T-helper 17 cell (primary cell): ENCODE measurements at regions not wholly inside any gene's neighbourhood (a gene's known extent, or its start where the extent isn't known, plus 50 kb on each side); places are given as distances from the start of the nearest gene placed in this dataset.

Source experiments
- ATAC-seq: fragments of 150-1000 bp; cut with Tn5 transposase; 2 replicates; pipeline ENCODE4 v1.10.0; 2021; ENCODE audit warnings: mild to moderate bottlenecking, moderate library complexity
- DNase-seq, 3 donors: peaks; one replicate each; pipeline versions ENCODE4 v3.0.0 to v3.0.0-alpha.2; 2020 to 2021
- H3K9me3 ChIP-seq: one replicate; pipeline ENCODE4 v1.7.0; 2013; ENCODE audit warnings: low read length, mild to moderate bottlenecking; ENCODE audit not compliant: control insufficient read depth, poor library complexity, severe bottlenecking
- H3K27ac Mint-ChIP-seq: one replicate; pipeline ENCODE4 v1.8.0; 2022; ENCODE audit warnings: mild to moderate bottlenecking, moderate library complexity, mixed read lengths
- H3K27me3 Mint-ChIP-seq: one replicate; pipeline ENCODE4 v1.8.0; 2022; ENCODE audit warnings: mixed read lengths
- H3K36me3 Mint-ChIP-seq: one replicate; pipeline ENCODE4 v1.8.0; 2022; ENCODE audit warnings: low read depth, mixed read lengths
- H3K4me1 Mint-ChIP-seq: one replicate; pipeline ENCODE4 v1.8.0; 2022; ENCODE audit warnings: mild to moderate bottlenecking, mixed read lengths
- H3K4me3 Mint-ChIP-seq: one replicate; pipeline ENCODE4 v1.8.0; 2022; ENCODE audit warnings: mild to moderate bottlenecking, moderate library complexity, mixed read lengths

DNA sequence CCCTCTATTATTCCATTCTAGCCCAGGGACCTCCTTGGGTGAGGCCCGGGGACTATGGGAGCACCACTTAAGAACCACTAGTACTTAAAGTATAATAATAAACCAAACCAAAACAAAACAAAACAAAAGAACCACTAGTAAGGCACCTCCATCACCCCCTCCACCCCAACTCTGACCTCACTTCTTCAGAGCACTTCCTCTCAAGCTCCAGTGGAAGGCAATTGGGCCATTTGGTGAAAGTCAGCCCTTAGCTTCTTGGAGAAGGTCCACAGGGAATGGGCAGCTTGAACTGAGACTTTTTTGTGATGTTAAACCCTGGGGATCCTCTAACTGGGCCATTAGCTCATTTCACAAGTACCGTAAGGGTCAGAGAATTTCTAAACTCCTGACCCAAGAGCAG lies 237.3 kb downstream of the RHOU start:
- Mint-ChIP-seq H3K4me1 (peaks cover 1% of the 10 kb centered on the region), H3K4me3 (no peak overlapping the region), H3K36me3 (no peaks in the 10 kb centered on the region), H3K27ac (no peak overlapping the region), H3K27me3 (peaks cover 11% of the 10 kb centered on the region)
- ATAC-seq (no peak), DNase-seq (no peak)
- H3K9me3 ChIP-seq: no peaks in the 10 kb centered on the region

DNA sequence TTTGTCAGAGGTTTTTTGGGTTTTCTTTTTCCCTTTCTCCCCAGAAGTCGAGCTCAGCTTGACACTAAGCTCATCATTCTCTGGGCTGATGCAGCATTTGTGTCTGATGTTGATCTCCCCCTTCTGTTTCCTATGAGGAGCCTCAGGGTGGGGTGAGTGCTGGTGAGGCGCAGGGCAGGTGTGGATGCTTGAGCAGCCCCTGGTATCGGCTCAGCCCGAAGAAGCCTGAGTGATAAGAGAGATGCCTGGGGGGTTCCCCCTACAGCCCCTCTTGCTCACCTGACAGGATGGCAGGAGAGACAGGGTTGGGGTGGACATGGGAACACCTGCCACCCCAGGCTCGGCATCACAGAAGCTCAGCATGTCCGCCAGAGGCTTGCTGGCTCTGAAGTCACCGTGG lies 239.0 kb downstream of the RHOU start:
- H3K27me3 Mint-ChIP-seq: peaks cover 11% of the 10 kb centered on the region
- H3K9me3 ChIP-seq: no peaks in the 10 kb centered on the region
- no peak for ATAC-seq
- peaks cover 5% of the 10 kb centered on the region for H3K4me1 Mint-ChIP-seq
- no peak overlapping the region for H3K27ac Mint-ChIP-seq
- H3K4me3 Mint-ChIP-seq: no peak overlapping the region
- peaks cover 3% of the 10 kb centered on the region for H3K36me3 Mint-ChIP-seq
- DNase-seq: no peak

GRCh38 chr1:228975238-228975907 lies 240.1 kb downstream of the RHOU start:
- Mint-ChIP-seq H3K27ac (no peak overlapping the region), H3K4me1 (peaks cover 10% of the 10 kb centered on the region), H3K27me3 (peaks cover 11% of the 10 kb centered on the region), H3K4me3 (no peak overlapping the region), H3K36me3 (peaks cover 8% of the 10 kb centered on the region)
- ATAC-seq (no peak), DNase-seq (no peak)
- H3K9me3 ChIP-seq: no peaks in the 10 kb centered on the region

DNA sequence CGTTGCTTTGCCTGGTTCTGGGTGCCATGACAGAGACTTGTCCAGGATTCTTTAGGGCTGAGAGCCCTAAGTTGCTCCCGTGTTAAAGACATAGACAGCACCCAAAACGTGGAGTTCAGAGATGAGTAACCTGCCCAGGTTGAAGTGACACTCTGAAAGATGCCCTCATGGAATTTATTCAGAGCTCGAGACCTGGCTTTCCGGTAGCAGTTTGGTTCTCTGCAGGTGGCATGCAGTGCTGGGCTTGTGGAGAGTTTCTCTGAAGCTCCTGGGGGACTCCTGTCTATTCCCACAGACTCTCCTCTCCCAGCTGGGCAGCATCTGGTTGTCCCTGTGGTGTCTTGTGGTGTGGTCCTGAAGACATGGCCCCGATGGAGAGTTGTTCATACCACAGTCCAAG lies 241.0 kb downstream of the RHOU start:
- H3K27me3 Mint-ChIP-seq: peaks cover 11% of the 10 kb centered on the region
- ATAC-seq: no peak
- no peak for DNase-seq
- H3K4me3 Mint-ChIP-seq: no peak overlapping the region
- H3K36me3 Mint-ChIP-seq: peaks cover 8% of the 10 kb centered on the region
- H3K27ac Mint-ChIP-seq: no peak overlapping the region
- H3K4me1 Mint-ChIP-seq: peaks cover 13% of the 10 kb centered on the region
- H3K9me3 ChIP-seq: no peaks in the 10 kb centered on the region

DNA sequence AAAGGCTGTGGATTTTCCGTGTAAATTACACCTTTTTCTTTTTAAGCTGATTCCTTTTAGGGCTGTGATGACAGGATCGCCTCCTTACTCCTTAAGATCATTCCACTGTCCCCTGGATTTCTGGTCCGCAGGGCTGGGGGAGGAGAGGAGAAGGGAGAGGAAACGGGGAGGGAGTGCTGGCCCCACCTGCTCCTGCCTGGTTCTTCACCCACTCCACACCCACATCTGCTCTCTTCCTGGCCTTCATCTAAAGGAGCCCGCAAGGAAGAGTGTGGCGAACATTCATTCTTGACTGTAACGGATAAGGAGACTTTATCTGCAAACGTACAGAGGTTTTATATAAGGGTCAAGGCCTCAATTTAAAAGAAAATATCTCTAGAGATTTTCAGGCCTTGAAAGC lies 242.0 kb downstream of the RHOU start:
- Mint-ChIP-seq H3K4me1 (peaks cover 13% of the 10 kb centered on the region), H3K4me3 (no peak overlapping the region), H3K27ac (no peak overlapping the region), H3K36me3 (peaks cover 8% of the 10 kb centered on the region), H3K27me3 (peaks cover 11% of the 10 kb centered on the region)
- DNase-seq (no peak), ATAC-seq (no peak)
- no peaks in the 10 kb centered on the region for H3K9me3 ChIP-seq

DNA sequence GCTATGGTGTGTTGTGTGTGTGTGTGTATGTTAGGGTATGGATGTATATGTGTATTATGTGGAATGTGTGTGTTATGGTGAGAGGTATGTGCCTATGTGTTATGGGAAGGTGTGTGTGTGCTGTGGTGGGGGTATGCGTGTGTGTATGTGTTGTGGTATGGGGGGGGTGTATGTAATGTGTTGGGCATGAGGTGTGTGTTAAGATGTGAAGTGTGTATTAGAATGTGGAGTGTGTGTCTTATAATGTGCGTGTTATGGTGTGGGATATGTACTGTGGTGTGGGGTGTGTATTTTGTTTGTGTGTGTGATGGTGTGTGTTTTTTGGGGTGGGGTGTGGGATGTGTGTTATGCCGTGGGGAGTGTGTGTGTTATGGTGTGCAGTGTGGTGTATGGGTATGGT lies 242.5 kb downstream of the RHOU start:
- Mint-ChIP-seq H3K27me3 (peaks cover 11% of the 10 kb centered on the region), H3K4me3 (no peak overlapping the region), H3K36me3 (peaks cover 8% of the 10 kb centered on the region), H3K27ac (no peak overlapping the region), H3K4me1 (peaks cover 13% of the 10 kb centered on the region)
- ATAC-seq (no peak), DNase-seq (no peak)
- H3K9me3 ChIP-seq: no peaks in the 10 kb centered on the region

DNA sequence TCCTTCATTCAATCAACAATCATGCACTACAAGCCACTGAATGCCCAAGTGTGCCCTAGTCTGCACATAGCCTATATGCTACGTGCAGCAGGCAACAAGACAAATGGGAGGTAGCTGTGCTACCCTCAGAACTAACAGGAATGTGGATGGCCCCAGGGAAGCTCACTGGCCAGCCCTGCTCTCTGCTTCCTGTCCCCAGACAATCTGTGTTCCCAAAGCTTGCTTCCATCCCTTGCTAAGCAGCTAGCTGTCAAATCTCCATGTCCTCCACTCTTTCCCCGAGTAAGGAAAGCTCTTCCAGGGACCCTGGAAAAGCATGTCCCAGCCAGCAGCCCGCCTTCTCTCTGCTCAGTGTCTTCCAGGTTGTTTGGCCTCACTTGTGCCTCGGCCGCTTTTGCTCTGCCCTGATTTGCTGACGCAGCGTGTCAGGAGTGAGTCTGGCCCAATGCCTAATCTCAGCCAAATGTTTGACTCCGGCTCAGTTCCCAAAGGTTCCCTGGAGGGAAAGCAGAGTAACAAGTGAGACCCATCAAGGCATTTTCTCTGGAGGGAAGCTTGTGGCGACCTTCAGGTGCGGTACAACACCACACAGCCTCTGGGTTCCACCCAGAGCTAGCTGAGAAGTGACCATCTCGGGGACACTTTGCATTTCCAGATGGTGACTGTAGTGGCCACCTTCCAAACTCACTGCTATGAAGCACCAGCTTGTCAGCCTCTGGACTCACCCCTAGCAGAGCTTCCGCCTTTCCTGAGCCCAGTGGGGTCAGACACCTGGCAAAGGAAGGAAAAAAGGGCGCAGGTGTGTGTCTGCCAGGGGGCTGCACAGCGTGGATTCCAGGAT lies 243.4 kb downstream of the RHOU start:
- Mint-ChIP-seq H3K4me3 (no peak overlapping the region), H3K27ac (no peak overlapping the region), H3K36me3 (peaks cover 8% of the 10 kb centered on the region), H3K4me1 (peaks cover 13% of the 10 kb centered on the region), H3K27me3 (peaks cover 11% of the 10 kb centered on the region)
- DNase-seq (no peak), ATAC-seq (no peak)
- no peaks in the 10 kb centered on the region for H3K9me3 ChIP-seq

- H3K27ac Mint-ChIP-seq: no peak overlapping the region
- no peaks in the 10 kb centered on the region for H3K9me3 ChIP-seq
- no peak overlapping the region for H3K4me3 Mint-ChIP-seq
- ATAC-seq: no peak
- DNase-seq: no peak
- peaks cover 11% of the 10 kb centered on the region for H3K27me3 Mint-ChIP-seq
- peaks cover 8% of the 10 kb centered on the region for H3K36me3 Mint-ChIP-seq
- H3K4me1 Mint-ChIP-seq: peaks cover 13% of the 10 kb centered on the region
These were observed 244.0 kb downstream of the RHOU start for GRCh38 chr1:228979325-228979699.

DNA sequence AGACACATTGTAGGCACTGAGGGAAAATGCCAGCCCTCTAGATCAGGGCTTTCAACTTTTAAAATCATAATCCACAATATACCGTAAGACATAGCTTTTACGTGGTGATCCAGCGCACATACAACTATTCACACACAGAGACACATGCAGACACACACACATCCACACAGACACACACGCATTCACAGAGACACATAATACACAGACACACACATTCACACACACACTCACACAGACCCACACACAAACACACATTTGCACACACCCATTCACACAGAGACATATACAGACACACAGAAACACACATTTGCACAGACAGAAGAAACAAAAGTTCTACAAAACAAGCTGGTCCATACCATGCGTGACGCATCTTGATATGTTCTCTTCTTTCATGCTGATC lies 244.5 kb downstream of the RHOU start:
- no peak overlapping the region for H3K4me3 Mint-ChIP-seq
- no peaks in the 10 kb centered on the region for H3K9me3 ChIP-seq
- no peak for DNase-seq
- peaks cover 11% of the 10 kb centered on the region for H3K27me3 Mint-ChIP-seq
- no peak overlapping the region for H3K27ac Mint-ChIP-seq
- peaks cover 13% of the 10 kb centered on the region for H3K4me1 Mint-ChIP-seq
- H3K36me3 Mint-ChIP-seq: peaks cover 8% of the 10 kb centered on the region
- no peak for ATAC-seq

GRCh38 chr1:228980232-228980937 lies 245.1 kb downstream of the RHOU start:
- DNase-seq: no peak
- H3K27me3 Mint-ChIP-seq: peaks cover 11% of the 10 kb centered on the region
- no peaks in the 10 kb centered on the region for H3K9me3 ChIP-seq
- H3K4me3 Mint-ChIP-seq: no peak overlapping the region
- ATAC-seq: no peak
- H3K36me3 Mint-ChIP-seq: peaks cover 8% of the 10 kb centered on the region
- H3K4me1 Mint-ChIP-seq: peaks cover 13% of the 10 kb centered on the region
- H3K27ac Mint-ChIP-seq: no peak overlapping the region

- H3K9me3 ChIP-seq: no peaks in the 10 kb centered on the region
- H3K36me3 Mint-ChIP-seq: peaks cover 8% of the 10 kb centered on the region
- DNase-seq (no peak), ATAC-seq (no peak)
- peaks cover 11% of the 10 kb centered on the region for H3K4me1 Mint-ChIP-seq
- peaks cover 6% of the 10 kb centered on the region for H3K27me3 Mint-ChIP-seq
- H3K27ac Mint-ChIP-seq: no peak overlapping the region
- H3K4me3 Mint-ChIP-seq: no peak overlapping the region
These were observed 247.4 kb downstream of the RHOU start for GRCh38 chr1:228982637-228983036.

DNA sequence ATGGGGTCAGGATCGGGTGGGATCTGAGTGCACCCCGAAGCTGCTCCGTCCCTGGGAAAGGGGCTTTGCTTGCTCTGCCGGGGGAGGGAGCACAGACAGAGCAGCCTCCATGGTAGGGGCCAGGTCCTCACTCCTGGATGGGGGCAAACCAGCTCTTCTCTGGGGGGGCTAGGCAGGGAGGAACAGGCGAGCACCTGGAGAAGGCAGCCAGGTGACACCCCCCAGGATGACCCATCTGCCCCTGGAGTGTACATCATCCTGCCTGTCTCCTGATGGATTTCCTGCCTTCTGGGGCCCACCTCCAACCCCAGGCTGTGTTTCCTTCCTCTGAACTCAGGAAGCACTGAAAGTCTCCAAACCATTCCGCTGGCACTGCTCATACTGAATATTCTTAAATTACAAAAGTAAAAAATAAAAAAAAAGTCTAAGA lies 248.0 kb downstream of the RHOU start:
- H3K36me3 Mint-ChIP-seq: peaks cover 5% of the 10 kb centered on the region
- peaks cover 8% of the 10 kb centered on the region for H3K4me1 Mint-ChIP-seq
- ATAC-seq (no peak), DNase-seq (no peak)
- H3K9me3 ChIP-seq: no peaks in the 10 kb centered on the region
- no peak overlapping the region for H3K27ac Mint-ChIP-seq
- H3K4me3 Mint-ChIP-seq: no peak overlapping the region
- peaks cover 6% of the 10 kb centered on the region for H3K27me3 Mint-ChIP-seq

- Mint-ChIP-seq H3K27me3 (peaks cover 6% of the 10 kb centered on the region), H3K36me3 (peaks cover 5% of the 10 kb centered on the region), H3K4me1 (peaks cover 8% of the 10 kb centered on the region), H3K4me3 (no peak overlapping the region), H3K27ac (no peak overlapping the region)
- DNase-seq: no peak
- ATAC-seq: no peak
- no peaks in the 10 kb centered on the region for H3K9me3 ChIP-seq
These were observed 248.4 kb downstream of the RHOU start for GRCh38 chr1:228983661-228984060.
